WTC11 (cell line): ENCODE measurements at regions not wholly inside any gene's neighbourhood (a gene's known extent, or its start where the extent isn't known, plus 50 kb on each side); places are given as distances from the start of the nearest gene placed in this dataset.

Experiments
- ATF2 ChIP-seq: sonication (generic); formaldehyde crosslinking; IDR thresholded peaks from 2 replicates; pipeline ENCODE4 v1.8.1; 2022; ENCODE audit warnings: low read depth, missing genetic modification reagents, borderline replicate concordance
- CREB1 ChIP-seq: sonication (generic); formaldehyde crosslinking; IDR thresholded peaks from 2 replicates; pipeline ENCODE4 v1.8.0; 2023; ENCODE audit warnings: mild to moderate bottlenecking, missing genetic modification reagents
- CTCF ChIP-seq: fragments of 200-600 bp; IDR thresholded peaks from 2 replicates; pipeline ENCODE4 v1.8.0; 2022; ENCODE audit warnings: antibody characterized with exemption
- E2F4 ChIP-seq: sonication (generic); formaldehyde crosslinking; IDR thresholded peaks from 2 replicates; pipeline ENCODE4 v1.8.1; 2022; ENCODE audit warnings: low read depth, mild to moderate bottlenecking, moderate library complexity, missing genetic modification reagents, borderline replicate concordance
- E2F5 ChIP-seq: sonication (generic); formaldehyde crosslinking; IDR thresholded peaks from 2 replicates; pipeline ENCODE4 v1.8.1; 2022; ENCODE audit warnings: mild to moderate bottlenecking, moderate library complexity, missing genetic modification reagents
- JUN ChIP-seq: sonication (generic); formaldehyde crosslinking; IDR thresholded peaks from 2 replicates; pipeline ENCODE4 v1.8.0; 2023; ENCODE audit warnings: mild to moderate bottlenecking, missing genetic modification reagents
- STAT6 ChIP-seq: sonication (generic); formaldehyde crosslinking; conservative IDR thresholded peaks from 2 replicates; pipeline ENCODE4 v1.8.1; 2023; ENCODE audit warnings: mild to moderate bottlenecking, low read depth, missing genetic modification reagents, moderate library complexity
- TP53 ChIP-seq: sonication (generic); formaldehyde crosslinking; IDR thresholded peaks from 2 replicates; pipeline ENCODE4 v1.8.1; 2023; ENCODE audit warnings: mild to moderate bottlenecking, missing genetic modification reagents
- USF1 ChIP-seq: sonication (generic); formaldehyde crosslinking; IDR thresholded peaks from 2 replicates; pipeline ENCODE4 v1.8.0; 2022; ENCODE audit warnings: mild to moderate bottlenecking, missing genetic modification reagents
- ZNF121 ChIP-seq: sonication (generic); formaldehyde crosslinking; IDR thresholded peaks from 2 replicates; pipeline ENCODE4 v1.8.0; 2023; ENCODE audit warnings: missing genetic modification reagents

GRCh38 chr1:71262970-71263369 lies 182.1 kb upstream of the ZRANB2 start:
- TF ChIP-seq CTCF: no peak
- TF ChIP-seq USF1 (CRISPR knock-in tag): no peak
- TF ChIP-seq STAT6: no peak
- no peak for TF ChIP-seq CREB1
- no peak for TF ChIP-seq ATF2 (CRISPR knock-in tag)
- no peak for TF ChIP-seq JUN (CRISPR knock-in tag)
- TF ChIP-seq TP53 (CRISPR knock-in tag): no peak
- TF ChIP-seq E2F4 (CRISPR knock-in tag): no peak
- no peak for TF ChIP-seq ZNF121 (CRISPR knock-in tag)
- no peak for TF ChIP-seq E2F5
